Lung (tissue), 11 donors: ENCODE measurements at regions not wholly inside any gene's neighbourhood (a gene's known extent, or its start where the extent isn't known, plus 50 kb on each side); places are given as distances from the start of the nearest gene placed in this dataset.

Experiments
- ATAC-seq: fragments of 200-7000 bp; cut with Tn5 transposase; one replicate; pipeline ENCODE4 v1.9.1; 2020; ENCODE audit warnings: moderate number of reproducible peaks; ENCODE audit not compliant: insufficient read depth, low FRiP score
- DNase-seq, 3 donors: peaks; one replicate each; pipeline ENCODE4 v3.0.0-alpha.2; 2013 to 2017
- H3K27ac ChIP-seq, 2 donors: one replicate each; pipeline ENCODE4 v1.5.1; 2013; ENCODE audit warnings: mild to moderate bottlenecking in 2 of 2, moderate library complexity in 2 of 2, control low read depth in 1 of 2, inconsistent platforms in 1 of 2, low read depth in 1 of 2, low read length in 1 of 2
- H3K27me3 ChIP-seq, 3 donors: one replicate each; pipeline ENCODE4 v1.5.1; 2013; ENCODE audit warnings: low read length in 2 of 3; ENCODE audit not compliant: control insufficient read depth in 3 of 3, insufficient read depth in 3 of 3
- H3K36me3 ChIP-seq, 4 donors: one replicate each; pipeline ENCODE4 v1.5.1; 2013; ENCODE audit warnings: low read length in 4 of 4, mild to moderate bottlenecking in 1 of 4, moderate library complexity in 1 of 4; ENCODE audit not compliant: control insufficient read depth in 4 of 4, insufficient read depth in 4 of 4
- H3K4me1 ChIP-seq, 5 donors: one replicate each; pipeline ENCODE4 v1.5.1; 2013; ENCODE audit warnings: low read length in 5 of 5, mild to moderate bottlenecking in 2 of 5, moderate library complexity in 1 of 5; ENCODE audit not compliant: control insufficient read depth in 5 of 5, insufficient read depth in 5 of 5
- H3K4me3 ChIP-seq: one replicate; pipeline ENCODE4 v1.5.1; 2013; ENCODE audit warnings: mild to moderate bottlenecking, control low read depth, moderate library complexity
- H3K9ac ChIP-seq, 2 donors: one replicate each; pipeline ENCODE4 v1.5.1; 2013; ENCODE audit warnings: low read length in 2 of 2, control low read depth in 1 of 2; ENCODE audit not compliant: insufficient read depth in 1 of 2
- H3K9me3 ChIP-seq, 4 donors: one replicate each; pipeline ENCODE4 v1.5.1; 2013; ENCODE audit warnings: low read length in 3 of 4, mild to moderate bottlenecking in 1 of 4, moderate library complexity in 1 of 4; ENCODE audit not compliant: control insufficient read depth in 4 of 4, insufficient read depth in 3 of 4
- WGBS, 2 donors: extraction: QIAGEN DNeasy Blood & Tissue Kit; methylation state at CpG; one replicate each; pipeline ENCODE4 v1.1.7; 2013; 5-methylcytosine and 5-hydroxymethylcytosine counted together
- TF ChIP-seq, protein P1 (sequence below): IDR thresholded peaks from 2 replicates; pipeline ENCODE4 v1.5.1; 2012; ENCODE audit warnings: mild to moderate bottlenecking; ENCODE audit errors: control extremely low read depth, extremely low read depth
- donor health status: control.
- donor health status: control.
- donor health status: Bipolar disorder and iron deficiency.
- donor health status: healthy.
- donor health status: DM: yes; HTN: yes; CAD: no.

DNA sequence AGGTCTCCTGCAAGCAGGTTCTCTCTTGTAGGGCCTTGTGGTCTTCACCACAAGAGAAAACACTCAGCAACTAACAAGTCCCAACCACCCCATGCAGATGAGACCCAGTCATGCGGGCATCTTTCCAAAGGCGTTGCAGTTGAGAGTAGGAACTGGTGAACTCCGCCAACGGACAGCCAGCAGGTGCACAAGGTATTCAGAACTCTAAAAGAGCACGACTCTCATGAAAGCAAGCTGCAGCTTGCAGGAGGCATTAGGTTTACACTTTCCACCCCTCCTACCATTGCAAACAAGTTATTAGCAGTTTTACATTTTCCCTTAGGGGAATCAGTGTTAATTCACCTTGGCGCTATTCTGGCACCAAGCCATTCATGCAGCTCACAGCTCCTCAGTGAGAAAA, 173.4 kb upstream of the KIT start:
- Histone ChIP-seq H3K4me1 (no peaks in the 10 kb centered on the region), H3K36me3 (no peaks in the 10 kb centered on the region), H3K27me3 (no peaks in the 10 kb centered on the region), H3K4me3 (no peak overlapping the region), H3K27ac (no peak overlapping the region), H3K9ac (no peak overlapping the region), H3K9me3 (peaks cover 0 to 5% (median 1%) of the 10 kb centered on the region in 4 donors)
- TF ChIP-seq, protein P1, sequence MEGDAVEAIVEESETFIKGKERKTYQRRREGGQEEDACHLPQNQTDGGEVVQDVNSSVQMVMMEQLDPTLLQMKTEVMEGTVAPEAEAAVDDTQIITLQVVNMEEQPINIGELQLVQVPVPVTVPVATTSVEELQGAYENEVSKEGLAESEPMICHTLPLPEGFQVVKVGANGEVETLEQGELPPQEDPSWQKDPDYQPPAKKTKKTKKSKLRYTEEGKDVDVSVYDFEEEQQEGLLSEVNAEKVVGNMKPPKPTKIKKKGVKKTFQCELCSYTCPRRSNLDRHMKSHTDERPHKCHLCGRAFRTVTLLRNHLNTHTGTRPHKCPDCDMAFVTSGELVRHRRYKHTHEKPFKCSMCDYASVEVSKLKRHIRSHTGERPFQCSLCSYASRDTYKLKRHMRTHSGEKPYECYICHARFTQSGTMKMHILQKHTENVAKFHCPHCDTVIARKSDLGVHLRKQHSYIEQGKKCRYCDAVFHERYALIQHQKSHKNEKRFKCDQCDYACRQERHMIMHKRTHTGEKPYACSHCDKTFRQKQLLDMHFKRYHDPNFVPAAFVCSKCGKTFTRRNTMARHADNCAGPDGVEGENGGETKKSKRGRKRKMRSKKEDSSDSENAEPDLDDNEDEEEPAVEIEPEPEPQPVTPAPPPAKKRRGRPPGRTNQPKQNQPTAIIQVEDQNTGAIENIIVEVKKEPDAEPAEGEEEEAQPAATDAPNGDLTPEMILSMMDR = no peak
- DNase-seq (no peak), ATAC-seq (no peak)
- WGBS, 2 donors = 90 to 93% methylated on average over 6 of the region's 6 CpGs

DNA sequence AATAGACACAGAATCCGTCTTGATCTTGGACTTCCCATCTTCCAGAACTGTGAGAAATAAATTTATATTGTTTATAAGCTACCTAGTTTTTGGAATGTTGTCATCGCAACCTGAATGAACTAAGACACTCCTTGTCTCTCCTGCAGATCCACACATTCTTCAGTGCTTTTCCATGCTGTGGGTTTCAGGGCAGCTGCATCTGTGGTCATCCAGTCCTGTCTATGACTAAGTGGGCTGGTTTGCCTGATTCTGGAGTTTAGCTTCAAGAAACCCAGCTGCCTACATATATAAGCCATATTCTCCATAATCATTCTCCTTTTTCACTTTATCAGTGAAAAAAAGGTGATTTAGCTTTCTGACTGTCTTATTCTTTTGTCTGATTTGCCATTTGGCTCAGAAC, 170.3 kb upstream of the KIT start:
- H3K4me3 ChIP-seq = no peak overlapping the region
- no peak overlapping the region for H3K27ac ChIP-seq
- no peaks in the 10 kb centered on the region for H3K4me1 ChIP-seq
- DNase-seq = no peak
- no peaks in the 10 kb centered on the region for H3K9me3 ChIP-seq
- 96 to 99% methylated on average over 2 of the region's 2 CpGs for WGBS, 2 donors
- H3K36me3 ChIP-seq = no peaks in the 10 kb centered on the region
- ATAC-seq = no peak
- no peak overlapping the region for H3K9ac ChIP-seq
- TF ChIP-seq, protein P1 = no peak
- no peaks in the 10 kb centered on the region for H3K27me3 ChIP-seq

DNA sequence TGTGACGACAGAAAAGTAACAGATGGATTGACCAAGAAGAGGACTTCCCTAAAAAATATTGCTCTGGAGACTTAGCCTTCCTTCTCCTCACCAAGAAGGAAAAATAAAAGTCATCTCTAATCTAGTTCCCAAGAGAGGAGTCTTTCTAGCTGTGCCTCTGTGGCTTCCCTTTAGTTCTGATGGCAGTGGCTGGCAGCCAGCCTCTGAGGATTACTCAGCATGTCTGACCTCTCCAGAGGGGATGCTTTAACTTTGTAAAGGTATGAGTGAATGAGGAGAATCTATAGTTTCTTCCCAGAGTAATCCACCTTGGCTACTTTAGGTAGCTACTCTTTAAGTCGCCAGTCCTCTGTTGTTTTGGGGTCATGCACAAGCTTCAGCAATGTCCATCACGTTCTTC, 163.9 kb upstream of the KIT start:
- no peak for DNase-seq
- Histone ChIP-seq H3K27ac (no peak overlapping the region), H3K4me3 (no peak overlapping the region), H3K4me1 (no peaks in the 10 kb centered on the region), H3K9ac (no peak overlapping the region), H3K9me3 (peaks cover 0 to 5% (median 0%) of the 10 kb centered on the region in 4 donors), H3K36me3 (no peaks in the 10 kb centered on the region), H3K27me3 (no peaks in the 10 kb centered on the region)
- 72 to 84% methylated on average over 3 of the region's 3 CpGs for WGBS, 2 donors
- TF ChIP-seq, protein P1 = no peak
- no peak for ATAC-seq

DNA sequence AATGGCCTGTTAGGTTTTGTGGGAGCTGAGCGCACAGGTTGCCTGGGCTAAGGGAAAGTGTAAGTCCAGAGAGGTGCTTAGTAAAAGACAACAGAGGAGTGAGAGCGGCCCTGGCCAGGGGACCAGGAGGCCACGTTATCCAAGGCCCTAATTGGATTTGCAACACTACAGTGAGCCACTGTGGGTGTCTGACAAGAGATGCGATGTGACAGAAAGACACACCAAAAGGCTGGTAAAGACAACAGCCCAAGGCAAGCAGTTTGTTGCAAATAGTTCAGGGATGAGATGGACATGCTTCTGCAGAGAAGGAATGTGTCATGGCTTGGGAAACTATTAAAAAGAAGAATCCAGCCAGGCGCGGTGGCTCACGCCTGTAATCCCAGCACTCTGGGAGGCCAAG, 162.7 kb upstream of the KIT start:
- Histone ChIP-seq H3K4me3 (no peak overlapping the region), H3K27ac (no peak overlapping the region), H3K4me1 (no peaks in the 10 kb centered on the region), H3K9ac (no peak overlapping the region), H3K27me3 (no peaks in the 10 kb centered on the region), H3K36me3 (no peaks in the 10 kb centered on the region), H3K9me3 (peaks cover 0 to 5% (median 0%) of the 10 kb centered on the region in 4 donors)
- WGBS, 2 donors = 86 to 90% methylated on average over 7 of the region's 7 CpGs
- ATAC-seq = no peak
- no peak for DNase-seq
- TF ChIP-seq, protein P1 = no peak
